ENCODE measurements at regions not wholly inside any gene's neighbourhood (a gene's known extent, or its start where the extent isn't known, plus 50 kb on each side); places are given as distances from the start of the nearest gene placed in this dataset.

DNA sequence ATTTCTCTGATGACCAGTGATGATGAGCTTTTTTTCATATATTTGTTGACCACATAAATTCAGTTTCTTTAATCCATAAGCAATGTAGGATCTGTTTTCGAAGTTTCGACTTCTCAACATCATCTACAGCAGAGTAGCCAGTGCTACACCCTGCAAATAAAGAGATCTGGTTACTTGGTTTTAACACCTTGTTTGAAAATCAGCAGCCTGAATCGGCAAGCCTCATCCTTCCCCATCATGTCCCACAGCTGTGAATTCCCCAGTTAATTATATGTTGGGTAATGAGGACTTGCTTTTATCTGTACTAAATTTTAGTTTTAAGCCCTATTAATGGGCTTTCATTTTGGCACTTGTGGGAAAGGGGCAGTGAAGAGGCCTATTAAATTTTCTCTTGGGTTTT, 80.6 kb downstream of the BMP2 start:
- TF ChIP-seq CTCF (IDR thresholded peaks at IDR 0.05 in 4 of 5, conservative IDR thresholded peaks at IDR 0.05 in 1 of 5) (no peak), POLR2A (IDR thresholded peaks at IDR 0.05) (no peak)
